Nephron (organoid): ENCODE measurements at regions not wholly inside any gene's neighbourhood (a gene's known extent, or its start where the extent isn't known, plus 50 kb on each side); places are given as distances from the start of the nearest gene placed in this dataset.

ENCODE experiments used
- H3K27ac Mint-ChIP-seq, 3 experiments: 2 replicates each; pipeline ENCODE4 v1.8.0; 2020; ENCODE audit warnings: mixed read lengths in 3 of 3, mild to moderate bottlenecking in 2 of 3, moderate library complexity in 1 of 3
- H3K27me3 Mint-ChIP-seq: 2 replicates; pipeline ENCODE4 v1.8.0; 2021; ENCODE audit warnings: low read depth, mild to moderate bottlenecking, moderate library complexity, mixed read lengths
- H3K36me3 Mint-ChIP-seq: 2 replicates; pipeline ENCODE4 v1.8.0; 2020; ENCODE audit warnings: low read depth, mixed read lengths
- H3K4me1 Mint-ChIP-seq: 2 replicates; pipeline ENCODE4 v1.8.0; 2020; ENCODE audit warnings: mixed read lengths
- H3K4me3 Mint-ChIP-seq, 3 experiments: 2 replicates each; pipeline ENCODE4 v1.8.0; 2020; ENCODE audit warnings: mild to moderate bottlenecking in 3 of 3, mixed read lengths in 3 of 3, moderate library complexity in 2 of 3
- H3K9me3 Mint-ChIP-seq: 2 replicates; pipeline ENCODE4 v1.8.0; 2020; ENCODE audit warnings: mixed read lengths
- CTCF ChIP-seq, 3 experiments: fragments of 200-600 bp; sonication (generic); IDR thresholded peaks; one replicate each; pipeline ENCODE4 v1.5.0; 2021; ENCODE audit warnings: antibody characterized with exemption in 3 of 3; ENCODE audit not compliant: unreplicated experiment in 3 of 3

DNA sequence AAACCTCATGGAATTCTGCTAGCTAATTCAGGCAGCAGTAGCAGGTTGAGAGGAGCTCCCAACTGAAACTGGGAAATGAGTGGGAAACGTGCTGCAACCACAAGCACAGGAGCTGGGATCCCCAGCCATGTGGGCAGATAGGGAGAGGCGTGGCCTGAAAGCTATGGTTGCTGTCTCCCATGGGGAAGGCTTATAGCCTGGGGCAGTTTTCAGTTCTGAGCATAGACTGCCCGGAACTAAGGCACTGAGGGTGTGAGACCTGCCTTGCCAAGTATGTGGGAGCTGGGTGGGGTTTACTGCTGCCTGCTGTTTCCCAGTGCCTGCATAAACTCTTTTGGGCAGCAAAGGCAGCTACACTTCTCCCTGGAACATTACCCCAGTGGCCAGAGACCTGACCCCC is 229.5 kb downstream of the TUSC7 start:
- no peak for TF ChIP-seq CTCF (IDR thresholded peaks at IDR 0.05; ENCODE audit: unreplicated experiment in 3 of 3)
- Mint-ChIP-seq H3K36me3 (no peaks in the 10 kb centered on the region), H3K27me3 (no peaks in the 10 kb centered on the region), H3K27ac (no peak overlapping the region), H3K4me1 (no peaks in the 10 kb centered on the region), H3K4me3 (no peak overlapping the region), H3K9me3 (peaks cover 16% of the 10 kb centered on the region)

- Mint-ChIP-seq H3K4me1 (no peaks in the 10 kb centered on the region), H3K27ac (no peak overlapping the region), H3K36me3 (no peaks in the 10 kb centered on the region), H3K27me3 (no peaks in the 10 kb centered on the region), H3K4me3 (no peak overlapping the region), H3K9me3 (peaks cover 16% of the 10 kb centered on the region)
- TF ChIP-seq CTCF (IDR thresholded peaks at IDR 0.05; ENCODE audit: unreplicated experiment in 3 of 3), result no peak
These were observed 230.0 kb downstream of the TUSC7 start for GRCh38 chr3:116939550-116939949.

DNA sequence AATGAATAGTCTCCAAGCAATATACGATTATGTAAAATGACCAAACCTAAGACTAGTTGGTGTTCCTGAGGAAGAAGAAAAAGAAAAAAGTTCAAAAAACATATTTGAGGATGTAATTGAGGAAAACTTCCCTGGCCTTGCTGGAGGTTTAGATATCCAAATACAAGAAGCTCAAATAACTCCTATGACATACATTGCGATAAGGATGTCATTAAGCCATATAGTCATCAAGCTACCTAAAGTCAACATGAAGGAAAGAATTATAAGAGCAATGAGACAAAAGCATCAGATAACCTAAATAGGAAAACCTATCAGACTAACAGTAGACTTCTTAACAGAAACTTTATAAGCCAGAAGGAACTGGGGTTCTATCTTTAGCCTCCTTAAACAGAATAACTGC is 231.1 kb downstream of the TUSC7 start:
- Mint-ChIP-seq H3K4me3 (no peak overlapping the region), H3K27ac (no peak overlapping the region), H3K4me1 (no peaks in the 10 kb centered on the region), H3K27me3 (no peaks in the 10 kb centered on the region), H3K36me3 (no peaks in the 10 kb centered on the region), H3K9me3 (peaks cover 16% of the 10 kb centered on the region)
- TF ChIP-seq CTCF (IDR thresholded peaks at IDR 0.05; ENCODE audit: unreplicated experiment in 3 of 3), result no peak

DNA sequence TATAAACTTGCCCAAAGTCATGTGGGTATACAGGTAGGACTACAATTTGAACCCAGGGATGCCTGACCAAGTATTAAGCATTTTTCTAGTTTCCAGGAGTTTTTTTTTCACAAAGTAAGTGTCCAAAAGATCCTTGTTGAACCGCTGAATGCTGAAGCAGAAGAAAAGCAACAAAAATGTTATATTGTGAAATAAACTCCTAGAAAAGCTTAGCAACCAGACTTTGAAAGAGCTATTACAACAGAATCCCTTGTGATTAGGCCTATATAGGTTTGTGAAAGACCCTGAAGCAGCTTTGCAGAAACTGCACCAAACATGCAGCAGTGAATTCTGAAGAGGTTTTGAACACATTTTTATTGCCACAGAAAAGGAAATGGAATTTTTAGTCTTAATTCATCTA is 236.8 kb downstream of the TUSC7 start:
- Mint-ChIP-seq H3K27me3 (no peaks in the 10 kb centered on the region), H3K4me1 (peaks cover 16% of the 10 kb centered on the region), H3K27ac (no peak overlapping the region), H3K9me3 (peaks cover 12% of the 10 kb centered on the region), H3K36me3 (no peaks in the 10 kb centered on the region), H3K4me3 (no peak overlapping the region)
- no peak for TF ChIP-seq CTCF (IDR thresholded peaks at IDR 0.05; ENCODE audit: unreplicated experiment in 3 of 3)

- Mint-ChIP-seq H3K4me3 (no peak overlapping the region), H3K27ac (peak overlapping the region in 2 of 3 experiments; percentile 41 to 71), H3K36me3 (no peaks in the 10 kb centered on the region), H3K4me1 (peaks cover 18% of the 10 kb centered on the region), H3K9me3 (peaks cover 11% of the 10 kb centered on the region), H3K27me3 (no peaks in the 10 kb centered on the region)
- TF ChIP-seq CTCF (IDR thresholded peaks at IDR 0.05; ENCODE audit: unreplicated experiment in 3 of 3), result no peak
These were observed 237.6 kb downstream of the TUSC7 start for GRCh38 chr3:116947148-116947547.

DNA sequence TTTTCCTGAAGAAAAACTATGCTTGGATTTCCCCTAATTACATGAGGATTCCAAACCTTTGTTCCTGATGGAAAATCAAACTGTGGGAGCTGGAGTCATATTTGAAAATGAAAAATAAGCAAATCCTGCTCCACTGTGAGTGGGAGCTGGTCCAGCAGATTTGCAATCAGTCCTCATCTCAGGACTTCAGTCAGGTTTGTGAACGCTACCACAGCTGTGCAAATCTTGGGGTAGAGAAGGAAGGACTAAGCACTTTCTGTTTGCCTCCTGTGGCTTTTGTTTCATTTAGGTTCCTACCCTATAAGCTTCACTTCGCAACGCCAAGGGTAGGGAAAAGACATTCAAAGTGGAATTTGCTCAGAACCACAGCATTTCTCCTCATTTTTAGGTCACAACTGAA is 238.2 kb downstream of the TUSC7 start:
- H3K27me3 Mint-ChIP-seq, result no peaks in the 10 kb centered on the region
- no peak overlapping the region for H3K4me3 Mint-ChIP-seq
- H3K36me3 Mint-ChIP-seq, result no peaks in the 10 kb centered on the region
- H3K9me3 Mint-ChIP-seq, result peaks cover 7% of the 10 kb centered on the region
- peaks cover 18% of the 10 kb centered on the region for H3K4me1 Mint-ChIP-seq
- peak overlapping the region in 2 of 3 experiments; percentile 41 to 71 for H3K27ac Mint-ChIP-seq
- no peak for TF ChIP-seq CTCF (IDR thresholded peaks at IDR 0.05; ENCODE audit: unreplicated experiment in 3 of 3)
